ENCODE measurements at regions not wholly inside any gene's neighbourhood (a gene's known extent, or its start where the extent isn't known, plus 50 kb on each side); places are given as distances from the start of the nearest gene placed in this dataset.

DNA sequence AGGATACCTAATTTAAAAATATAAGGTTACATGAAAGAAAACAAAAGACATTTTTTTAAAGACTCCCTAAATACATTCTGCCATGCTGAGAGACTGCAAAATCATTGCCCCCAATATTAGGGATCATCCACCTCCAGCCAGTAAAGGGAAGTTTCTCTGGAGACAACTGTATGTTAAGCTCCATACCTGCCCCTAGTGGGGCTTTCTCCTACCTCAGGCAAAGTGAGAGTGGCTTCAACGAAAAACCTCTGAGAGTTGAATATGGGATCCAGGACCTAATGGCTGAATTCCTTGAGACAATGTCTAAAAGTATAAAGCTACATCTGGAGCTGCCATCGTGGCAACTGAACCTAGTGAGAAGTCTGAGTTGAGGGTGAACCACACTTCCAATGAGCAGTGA, 248.1 kb upstream of the FIGN start:
- CTCF ChIA-PET (ENCODE audit: partially characterized antibody): interaction anchor here (0.7 to 1.1 kb wide), 3 partner anchors 21 to 881 kb away, joined by 3 to 4 read pairs (median 3); no protein-coding TSS in a partner anchor

More for the DNA sequence above, 248.1 kb upstream of the FIGN start:
- 100% methylated on average over 2 of the region's 2 CpGs; no CpG with 5 or more reads in 1 of the 2 experiments for WGBS, 2 experiments (ENCODE audit: extremely low coverage in 1 of 2, insufficient coverage in 1 of 2, insufficient read length in 1 of 2, insufficient replicate concordance in 2 of 2, low coverage in 1 of 2, low lambda C conversion rate in 2 of 2, missing lambda C conversion rate in 1 of 2)
- no peak overlapping the region for H4K8ac ChIP-seq (ENCODE audit: extremely low read depth, insufficient read depth, low read length)
- H3K4me2 ChIP-seq (ENCODE audit: insufficient read depth in 1 of 2, low read depth in 2 of 2, low read length in 2 of 2): no peak overlapping the region
- H3K23ac ChIP-seq (ENCODE audit: insufficient read length): no peak overlapping the region
- H3K56ac ChIP-seq (replicated peaks; ENCODE audit: insufficient read length, low read depth, low read length): no peak overlapping the region
- H4K20me1 ChIP-seq (replicated peaks in 1 of 2; ENCODE audit: control insufficient read depth in 1 of 2, insufficient read depth in 2 of 2, low read length in 2 of 2): no peaks in the 10 kb centered on the region
- no peaks in the 10 kb centered on the region; the same call in 1 of the 2 replicates for H3K23me2 ChIP-seq (ENCODE audit: low read depth, low read length)
- H2AK5ac ChIP-seq (ENCODE audit: low read depth, low read length): no peak overlapping the region
- no peak for FAIRE-seq
- H3K4me3 ChIP-seq (ENCODE audit: extremely low read depth in 1 of 4, insufficient read depth in 2 of 4, low read depth in 3 of 4, low read length in 4 of 4): no peak overlapping the region
- H3K4me1 ChIP-seq (replicated peaks in 1 of 4; ENCODE audit: control insufficient read depth in 3 of 4, insufficient read depth in 4 of 4, low read length in 3 of 4): no peaks in the 10 kb centered on the region
- H3K27ac ChIP-seq (ENCODE audit: low read depth, low read length): no peak overlapping the region
- TF ChIP-seq RAD21 (IDR thresholded peaks at IDR 0.05 in 1 of 2, conservative IDR thresholded peaks at IDR 0.05 in 1 of 2; ENCODE audit: low read depth in 2 of 2, low read length in 2 of 2) (0 out of 4 replicates have a peak, but pooled peaks of 1 of the 2 experiments have one; percentile 2), GTF2F1 (IDR thresholded peaks at IDR 0.05; ENCODE audit: borderline replicate concordance, low read depth, low read length) (no peak)
- no peaks in the 10 kb centered on the region for H3K9me3 ChIP-seq (ENCODE audit: insufficient read depth in 2 of 2, low read depth in 1 of 2, low read length in 1 of 2)
- H2BK12ac ChIP-seq (ENCODE audit: low read depth, low read length): no peak overlapping the region
- H3K9ac ChIP-seq (replicated peaks in 1 of 4; ENCODE audit: extremely low read depth in 1 of 4, low read depth in 3 of 4, low read length in 3 of 4): no peak overlapping the region
- H3K4ac ChIP-seq (replicated peaks; ENCODE audit: insufficient read length, low read depth, low read length): no peak overlapping the region
- H3K36me3 ChIP-seq (ENCODE audit: control insufficient read depth in 2 of 4, insufficient read depth in 4 of 4, low read length in 3 of 4): no peaks in the 10 kb centered on the region
- no peaks in the 10 kb centered on the region for H3K79me2 ChIP-seq (ENCODE audit: control insufficient read depth in 1 of 2, insufficient read depth in 2 of 2, low read length in 2 of 2)
- H2BK15ac ChIP-seq (ENCODE audit: low read length): no peak overlapping the region
- H3K27me3 ChIP-seq (replicated peaks in 1 of 4; ENCODE audit: control insufficient read depth in 3 of 4, extremely low read depth in 1 of 4, insufficient read depth in 3 of 4, low read length in 3 of 4): no peaks in the 10 kb centered on the region
- H4K5ac ChIP-seq (ENCODE audit: insufficient read length, low read depth, low read length): no peak overlapping the region
- no peaks in the 10 kb centered on the region for H3K79me1 ChIP-seq (ENCODE audit: low read depth, low read length)
- H2AFZ ChIP-seq (ENCODE audit: low read length): no peak overlapping the region
- POLR2A ChIA-PET (ENCODE audit: partially characterized antibody): interaction anchor here (0.7 kb wide), 1 partner anchor 910 kb away, joined by 3 read pairs; no protein-coding TSS in a partner anchor
- no peak for DNase-seq (ENCODE audit: low read depth in 1 of 2, low spot score in 2 of 2)
- H4K91ac ChIP-seq (replicated peaks; ENCODE audit: insufficient read length, low read length): no peak overlapping the region
- no peak overlapping the region for H2BK20ac ChIP-seq (ENCODE audit: low read length)
- no peak overlapping the region for H2BK5ac ChIP-seq (ENCODE audit: low read depth, low read length)
- H2BK120ac ChIP-seq (replicated peaks; ENCODE audit: low read depth, low read length): no peak overlapping the region
- no peak overlapping the region for H3K14ac ChIP-seq (ENCODE audit: insufficient read length)
- no peak overlapping the region for H3K18ac ChIP-seq (ENCODE audit: extremely low read depth, low read length)

All from H1 (cell line).